ENCODE measurements at regions not wholly inside any gene's neighbourhood (a gene's known extent, or its start where the extent isn't known, plus 50 kb on each side); places are given as distances from the start of the nearest gene placed in this dataset.

DNA sequence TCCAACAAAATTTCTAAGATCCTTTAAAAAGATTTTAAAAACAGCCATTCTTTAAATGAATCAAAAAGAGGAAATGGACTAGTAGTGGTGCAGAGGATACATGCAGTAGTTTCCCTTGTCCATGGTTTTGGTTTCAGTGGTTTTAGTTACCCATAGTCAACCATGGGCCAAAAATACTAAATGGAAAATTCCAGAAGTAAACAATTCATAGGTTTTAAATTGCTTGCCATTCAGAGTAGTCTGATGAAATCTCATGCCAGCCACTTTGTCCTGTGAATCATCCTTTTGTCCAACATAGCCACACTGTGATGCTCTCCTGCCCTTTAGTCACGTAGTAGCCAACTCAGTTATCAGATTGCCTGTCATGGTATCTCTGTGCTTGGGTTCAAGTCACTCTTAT, 286.1 kb downstream of the ANXA1 start:
- H3K36me3 ChIP-seq (ENCODE audit: control insufficient read depth, insufficient read depth, low read length), result no peaks in the 10 kb centered on the region
- ATAC-seq (ENCODE audit: low read depth), result no peak
- H4K91ac ChIP-seq (ENCODE audit: insufficient read depth, low read depth, low read length), result no peak overlapping the region
- no peaks in the 10 kb centered on the region for H3K27me3 ChIP-seq (ENCODE audit: control insufficient read depth, insufficient read depth, low read length)
- H4K8ac ChIP-seq (ENCODE audit: low read depth in 2 of 2, low read length in 2 of 2), result no peak overlapping the region
- H3K4ac ChIP-seq (ENCODE audit: low read depth, low read length), result no peak overlapping the region
- H3K9ac ChIP-seq (ENCODE audit: low read depth, low read length), result no peak overlapping the region
- no TSS peak for BruUV-seq (replicated peaks)
- H3K9me1 ChIP-seq (ENCODE audit: insufficient read depth, low read length), result no peaks in the 10 kb centered on the region
- no peak overlapping the region for H3K14ac ChIP-seq (replicated peaks; ENCODE audit: low read depth, low read length)
- H2AK5ac ChIP-seq (ENCODE audit: low read depth, low read length), result no peak overlapping the region
- H2BK20ac ChIP-seq (ENCODE audit: low read depth, low read length), result no peak overlapping the region
- in situ Hi-C loops (cut with MboI; ENCODE audit: low sequenced_read_pairs), result no loop called here
- WGBS, 2 experiments (ENCODE audit: extremely low coverage in 2 of 2, insufficient read length in 1 of 2), result no CpG with 5 or more reads among the region's 1 CpG
- H3K56ac ChIP-seq (ENCODE audit: extremely low read depth, insufficient read depth, low read length), result no peak overlapping the region
- ChIA-PET POLR2A (ENCODE audit: unreplicated experiment) (no interaction called here), CTCF (no interaction called here)
- H3K23ac ChIP-seq (ENCODE audit: low read depth, low read length), result no peak overlapping the region
- H2AK9ac ChIP-seq (replicated peaks; ENCODE audit: low read depth, low read length, poor library complexity), result no peak overlapping the region
- H3K9me3 ChIP-seq (ENCODE audit: control insufficient read depth, insufficient read depth, low read length), result no peaks in the 10 kb centered on the region; the same call in 1 of the 2 replicates
- H2BK120ac ChIP-seq (ENCODE audit: low read depth, low read length), result no peak overlapping the region
- no peak overlapping the region for H2AFZ ChIP-seq (replicated peaks; ENCODE audit: low read length, poor library complexity)
- intact Hi-C loops (cut with micrococcal nuclease), result no loop called here
- H4K5ac ChIP-seq (ENCODE audit: low read depth, low read length), result no peak overlapping the region
- no peak overlapping the region for H3K4me2 ChIP-seq (ENCODE audit: low read depth, low read length)
- no peak for DNase-seq
- H3K4me3 ChIP-seq (ENCODE audit: insufficient read depth, low read depth, low read length), result no peak overlapping the region
- no peak overlapping the region for H2BK5ac ChIP-seq (ENCODE audit: low read depth, low read length, poor library complexity, severe bottlenecking)
- no peaks in the 10 kb centered on the region for H3K4me1 ChIP-seq (ENCODE audit: control insufficient read depth, insufficient read depth, low read length)
- no peak overlapping the region for H2BK15ac ChIP-seq (ENCODE audit: low read depth, low read length)
- no peak overlapping the region for H3K18ac ChIP-seq (ENCODE audit: low read depth, low read length)
- no peaks in the 10 kb centered on the region for H3K79me1 ChIP-seq (ENCODE audit: low read depth in 1 of 2, low read length in 2 of 2)
- no peak for TF ChIP-seq CEBPB (IDR thresholded peaks at IDR 0.05; ENCODE audit: low read depth, low read length)
- no peak for TF ChIP-seq MXI1 (IDR thresholded peaks at IDR 0.05; ENCODE audit: borderline replicate concordance, low read depth, low read length)
- no peak for TF ChIP-seq POLR2A (IDR thresholded peaks at IDR 0.05; ENCODE audit: low read depth, low read length)
- TF ChIP-seq, protein P1, sequence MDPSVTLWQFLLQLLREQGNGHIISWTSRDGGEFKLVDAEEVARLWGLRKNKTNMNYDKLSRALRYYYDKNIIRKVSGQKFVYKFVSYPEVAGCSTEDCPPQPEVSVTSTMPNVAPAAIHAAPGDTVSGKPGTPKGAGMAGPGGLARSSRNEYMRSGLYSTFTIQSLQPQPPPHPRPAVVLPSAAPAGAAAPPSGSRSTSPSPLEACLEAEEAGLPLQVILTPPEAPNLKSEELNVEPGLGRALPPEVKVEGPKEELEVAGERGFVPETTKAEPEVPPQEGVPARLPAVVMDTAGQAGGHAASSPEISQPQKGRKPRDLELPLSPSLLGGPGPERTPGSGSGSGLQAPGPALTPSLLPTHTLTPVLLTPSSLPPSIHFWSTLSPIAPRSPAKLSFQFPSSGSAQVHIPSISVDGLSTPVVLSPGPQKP (IDR thresholded peaks at IDR 0.05; ENCODE audit: borderline replicate concordance, low read depth, low read length), result no peak
- no peak for TF ChIP-seq RAD21 (IDR thresholded peaks at IDR 0.05; ENCODE audit: low read length)
- TF ChIP-seq SMC3 (IDR thresholded peaks at IDR 0.05; ENCODE audit: low read depth, low read length), result no peak
- TF ChIP-seq BHLHE40 (IDR thresholded peaks at IDR 0.05; ENCODE audit: low read depth, low read length), result no peak
- TF ChIP-seq RFX5 (IDR thresholded peaks at IDR 0.05; ENCODE audit: low read depth, low read length), result no peak
- TF ChIP-seq, protein P2, sequence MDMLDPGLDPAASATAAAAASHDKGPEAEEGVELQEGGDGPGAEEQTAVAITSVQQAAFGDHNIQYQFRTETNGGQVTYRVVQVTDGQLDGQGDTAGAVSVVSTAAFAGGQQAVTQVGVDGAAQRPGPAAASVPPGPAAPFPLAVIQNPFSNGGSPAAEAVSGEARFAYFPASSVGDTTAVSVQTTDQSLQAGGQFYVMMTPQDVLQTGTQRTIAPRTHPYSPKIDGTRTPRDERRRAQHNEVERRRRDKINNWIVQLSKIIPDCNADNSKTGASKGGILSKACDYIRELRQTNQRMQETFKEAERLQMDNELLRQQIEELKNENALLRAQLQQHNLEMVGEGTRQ (IDR thresholded peaks at IDR 0.05; ENCODE audit: low read depth, low read length), result no peak
- TF ChIP-seq NFE2L2 (IDR thresholded peaks at IDR 0.05; ENCODE audit: low read depth, low read length), result no peak
- TF ChIP-seq FOS (IDR thresholded peaks at IDR 0.05; ENCODE audit: low read depth, low read length), result no peak
- no peaks in the 10 kb centered on the region for H4K20me1 ChIP-seq (ENCODE audit: insufficient read depth, low read length)
- dilution Hi-C loops (cut with HindIII; ENCODE audit: low sequenced_read_pairs, unreplicated experiment), result no loop called here
- no peak overlapping the region for H3K27ac ChIP-seq (ENCODE audit: insufficient read depth, low read length)

Measured in IMR-90 (cell line).